PC-3 (cell line): ENCODE measurements at regions not wholly inside any gene's neighbourhood (a gene's known extent, or its start where the extent isn't known, plus 50 kb on each side); places are given as distances from the start of the nearest gene placed in this dataset.

Source experiments
- ATAC-seq: fragments of 200-7000 bp; cut with Tn5 transposase; 2 replicates; pipeline ENCODE4 v1.9.1; 2020; ENCODE audit warnings: mild to moderate bottlenecking, moderate library complexity
- BruUV-seq: library from RNA; stranded (reverse); fragments of 400-500 nt; replicated peaks from 2 replicates; lab custom pipeline; 2021; lab: Mats Ljungman, UMichigan
- CTCF ChIA-PET: fragments of 300-600 bp; sonication (Branson Sonifier 250); formaldehyde crosslinking; loops from one replicate; lab custom pipeline; 2022; ENCODE audit warnings: antibody characterized with exemption; lab: Charles Lee
- POLR2A ChIA-PET: fragments of 300-600 bp; sonication (Branson Sonifier 250); formaldehyde crosslinking; loops from one replicate; lab custom pipeline; 2022; ENCODE audit warnings: antibody characterized with exemption; ENCODE audit not compliant: unreplicated experiment; lab: Charles Lee
- DNase-seq: peaks from one replicate; pipeline ENCODE4 v3.0.0-alpha.2; 2015
- H2AFZ ChIP-seq: fragments of 300-600 bp; sonication (generic); 2 replicates; pipeline ENCODE4 v1.6.0; 2016; ENCODE audit warnings: antibody characterized with exemption, low read length
- H3F3A ChIP-seq: fragments of 300-600 bp; sonication (generic); one replicate; pipeline ENCODE4 v1.6.0; 2017; ENCODE audit warnings: antibody characterized with exemption, low read length, control low read depth, mild to moderate bottlenecking; ENCODE audit not compliant: unreplicated experiment
- H3K27ac ChIP-seq: fragments of 300-600 bp; sonication (generic); 2 replicates; pipeline ENCODE4 v1.5.1; 2016; ENCODE audit warnings: mild to moderate bottlenecking, low read length
- H3K27me3 ChIP-seq: fragments of 300-600 bp; sonication (generic); 2 replicates; pipeline ENCODE4 v1.6.1; 2016; ENCODE audit warnings: low read length, mixed read lengths
- H3K36me3 ChIP-seq: fragments of 300-600 bp; sonication (generic); 2 replicates; pipeline ENCODE4 v1.6.1; 2016; ENCODE audit warnings: low read depth, mixed run types, low read length, mixed read lengths
- H3K4me1 ChIP-seq: fragments of 300-600 bp; sonication (generic); 2 replicates; pipeline ENCODE4 v1.5.1; 2016; ENCODE audit warnings: low read length; ENCODE audit not compliant: insufficient read depth
- H3K4me2 ChIP-seq: fragments of 300-600 bp; sonication (generic); 2 replicates; pipeline ENCODE4 v1.6.0; 2016; ENCODE audit warnings: low read length
- H3K4me3 ChIP-seq: fragments of 300-600 bp; sonication (generic); 2 replicates; pipeline ENCODE4 v1.5.1; 2016; ENCODE audit warnings: mild to moderate bottlenecking, low read length, mixed read lengths
- H3K79me2 ChIP-seq: fragments of 300-600 bp; sonication (generic); 2 replicates; pipeline ENCODE4 v1.6.1; 2017; ENCODE audit warnings: low read length, mixed read lengths
- H3K9ac ChIP-seq: fragments of 300-600 bp; sonication (generic); 2 replicates; pipeline ENCODE4 v1.6.0; 2016; ENCODE audit warnings: mild to moderate bottlenecking, low read length
- H3K9me2 ChIP-seq: fragments of 300-600 bp; sonication (generic); replicated peaks from 2 replicates; pipeline ENCODE4 v1.6.1; 2016; ENCODE audit warnings: mixed run types, low read length, mixed read lengths
- H3K9me3 ChIP-seq: fragments of 300-600 bp; sonication (generic); 2 replicates; pipeline ENCODE4 v1.6.1; 2016; ENCODE audit warnings: low read length, mixed read lengths
- H4K20me1 ChIP-seq: fragments of 300-600 bp; sonication (generic); 2 replicates; pipeline ENCODE4 v1.6.1; 2016; ENCODE audit warnings: low read length, mixed read lengths
- EZH2 ChIP-seq: fragments of 300-600 bp; sonication (generic); IDR thresholded peaks from one replicate; pipeline ENCODE4 v1.6.1; 2017; ENCODE audit warnings: antibody characterized with exemption, mild to moderate bottlenecking, low read length; ENCODE audit not compliant: unreplicated experiment
- EZH2phosphoT487 ChIP-seq: fragments of 300-600 bp; sonication (generic); IDR thresholded peaks from 2 replicates; pipeline ENCODE4 v1.6.1; 2018; ENCODE audit warnings: mild to moderate bottlenecking, antibody characterized with exemption, low read length, borderline replicate concordance
- intact Hi-C: fragments of 100-400 bp; cut with micrococcal nuclease; formaldehyde crosslinking; loops from 2 replicates; pipeline ENCODE4 v1.9.0; 2023
- TF ChIP-seq, protein P1 (sequence below): fragments of 300-600 bp; sonication (generic); conservative IDR thresholded peaks from 2 replicates; pipeline ENCODE4 v1.5.1; 2017; ENCODE audit warnings: antibody characterized with exemption, low read depth, mild to moderate bottlenecking, low read length

DNA sequence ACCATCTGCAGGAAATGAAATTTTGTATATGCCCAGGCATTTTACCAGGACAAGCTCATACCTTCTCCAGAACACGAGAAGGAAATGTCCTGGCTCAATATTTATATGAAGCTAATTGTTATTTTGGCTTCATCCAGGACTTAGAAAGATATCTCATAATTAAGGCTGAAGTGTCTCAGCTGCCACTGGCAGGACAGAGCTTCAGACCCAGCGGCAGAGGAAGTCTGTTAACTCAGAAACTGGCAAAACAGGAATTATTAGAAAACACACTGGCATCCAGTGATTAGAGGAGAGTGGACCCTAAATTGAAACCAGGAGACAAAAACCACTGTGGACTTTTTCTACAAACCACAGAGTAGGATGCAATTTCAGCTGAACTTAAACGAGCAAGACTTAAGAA lies 329.7 kb downstream of the CYRIA start:
- Histone ChIP-seq H3K79me2 (no peaks in the 10 kb centered on the region), H3K27me3 (no peaks in the 10 kb centered on the region), H3K4me2 (no peak overlapping the region), H3K4me3 (no peak overlapping the region), H3F3A (no peaks in the 10 kb centered on the region), H3K9ac (no peak overlapping the region), H3K4me1 (no peaks in the 10 kb centered on the region), H2AFZ (no peak overlapping the region), H3K36me3 (no peaks in the 10 kb centered on the region), H3K9me3 (peaks cover 3% of the 10 kb centered on the region; the same call in 1 of the 2 replicates), H3K27ac (no peak overlapping the region), H3K9me2 (0 out of 2 replicates have a peak, but pooled peaks cover 3% of the 10 kb centered on the region), H4K20me1 (no peaks in the 10 kb centered on the region)
- DNase-seq (no peak), ATAC-seq (no peak)
- TF ChIP-seq, protein P1, sequence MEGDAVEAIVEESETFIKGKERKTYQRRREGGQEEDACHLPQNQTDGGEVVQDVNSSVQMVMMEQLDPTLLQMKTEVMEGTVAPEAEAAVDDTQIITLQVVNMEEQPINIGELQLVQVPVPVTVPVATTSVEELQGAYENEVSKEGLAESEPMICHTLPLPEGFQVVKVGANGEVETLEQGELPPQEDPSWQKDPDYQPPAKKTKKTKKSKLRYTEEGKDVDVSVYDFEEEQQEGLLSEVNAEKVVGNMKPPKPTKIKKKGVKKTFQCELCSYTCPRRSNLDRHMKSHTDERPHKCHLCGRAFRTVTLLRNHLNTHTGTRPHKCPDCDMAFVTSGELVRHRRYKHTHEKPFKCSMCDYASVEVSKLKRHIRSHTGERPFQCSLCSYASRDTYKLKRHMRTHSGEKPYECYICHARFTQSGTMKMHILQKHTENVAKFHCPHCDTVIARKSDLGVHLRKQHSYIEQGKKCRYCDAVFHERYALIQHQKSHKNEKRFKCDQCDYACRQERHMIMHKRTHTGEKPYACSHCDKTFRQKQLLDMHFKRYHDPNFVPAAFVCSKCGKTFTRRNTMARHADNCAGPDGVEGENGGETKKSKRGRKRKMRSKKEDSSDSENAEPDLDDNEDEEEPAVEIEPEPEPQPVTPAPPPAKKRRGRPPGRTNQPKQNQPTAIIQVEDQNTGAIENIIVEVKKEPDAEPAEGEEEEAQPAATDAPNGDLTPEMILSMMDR = no peak
- TF ChIP-seq EZH2phosphoT487 (no peak), EZH2 (no peak)
- BruUV-seq = no TSS peak
- ChIA-PET POLR2A (no interaction called here), CTCF (no interaction called here)
- intact Hi-C loops = no loop called here

DNA sequence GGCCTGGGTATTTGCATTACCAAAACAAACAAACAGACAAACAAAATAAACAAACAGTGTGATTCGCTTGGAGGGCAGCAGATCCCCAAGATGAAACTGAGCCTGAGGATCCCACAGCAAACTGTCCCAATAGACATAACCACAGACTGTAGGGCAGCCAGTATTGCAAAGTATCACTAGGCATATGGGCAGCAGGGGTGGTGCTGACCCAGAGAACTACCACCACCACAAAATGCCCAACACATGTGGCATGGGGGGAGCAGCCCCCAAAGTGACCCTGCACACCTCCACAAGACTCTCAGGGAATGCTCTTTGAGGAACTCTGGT lies 330.1 kb downstream of the CYRIA start:
- Histone ChIP-seq H3K4me3 (no peak overlapping the region), H3K27ac (no peak overlapping the region), H4K20me1 (no peaks in the 10 kb centered on the region), H3K9me3 (no peaks in the 10 kb centered on the region), H3K27me3 (no peaks in the 10 kb centered on the region), H3K4me1 (no peaks in the 10 kb centered on the region), H3K9ac (no peak overlapping the region), H3F3A (no peaks in the 10 kb centered on the region), H3K9me2 (0 out of 2 replicates have a peak, but pooled peaks cover under 1% of the 10 kb centered on the region), H2AFZ (no peak overlapping the region), H3K4me2 (no peak overlapping the region), H3K36me3 (no peaks in the 10 kb centered on the region), H3K79me2 (no peaks in the 10 kb centered on the region)
- DNase-seq (no peak), ATAC-seq (no peak)
- intact Hi-C loops = no loop called here
- ChIA-PET POLR2A (no interaction called here), CTCF (no interaction called here)
- no TSS peak for BruUV-seq
- TF ChIP-seq, protein P1 = no peak
- TF ChIP-seq EZH2 (no peak), EZH2phosphoT487 (no peak)

DNA sequence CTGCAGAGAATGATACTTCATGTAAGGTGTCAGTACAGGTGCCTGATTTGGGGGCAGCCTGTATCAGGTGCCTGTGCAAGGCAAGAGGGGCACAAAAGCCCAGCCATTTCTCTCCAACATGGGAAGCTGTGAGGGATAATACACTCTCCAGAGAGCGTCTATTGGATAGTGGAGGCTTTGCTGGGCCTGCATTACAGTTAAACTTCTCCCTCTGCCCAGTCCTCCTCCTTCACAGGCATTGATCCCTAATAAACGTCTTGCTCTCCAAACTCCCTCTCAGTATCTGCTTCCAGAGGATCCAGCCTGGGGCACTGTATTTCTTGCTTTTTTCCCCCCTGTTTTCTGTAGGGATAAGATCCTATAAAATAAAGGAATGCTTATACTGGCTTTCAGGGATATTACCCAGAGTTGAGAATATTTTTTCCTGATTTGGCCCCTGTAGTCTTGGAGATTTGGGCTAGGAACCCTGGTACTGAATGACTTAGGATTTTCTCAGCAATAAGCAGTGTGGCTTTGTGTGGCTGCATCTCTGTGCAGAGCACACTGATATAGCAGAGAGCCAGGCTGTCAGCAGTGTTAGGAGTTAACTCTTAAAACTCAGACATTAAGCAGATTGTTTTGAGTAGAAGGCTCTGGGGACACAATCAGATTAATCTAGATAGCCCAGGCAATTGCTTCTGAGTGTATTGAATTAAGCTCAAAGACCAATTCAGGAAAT lies 330.6 kb downstream of the CYRIA start:
- Histone ChIP-seq H3K9ac (no peak overlapping the region), H4K20me1 (no peaks in the 10 kb centered on the region), H3K9me3 (no peaks in the 10 kb centered on the region), H3K4me2 (no peak overlapping the region), H3F3A (no peaks in the 10 kb centered on the region), H3K27ac (no peak overlapping the region), H3K79me2 (no peaks in the 10 kb centered on the region), H3K4me3 (no peak overlapping the region), H2AFZ (no peak overlapping the region), H3K36me3 (no peaks in the 10 kb centered on the region), H3K27me3 (no peaks in the 10 kb centered on the region), H3K9me2 (no peaks in the 10 kb centered on the region), H3K4me1 (no peaks in the 10 kb centered on the region)
- intact Hi-C loops = no loop called here
- ChIA-PET CTCF (no interaction called here), POLR2A (no interaction called here)
- no peak for ATAC-seq
- no TSS peak for BruUV-seq
- TF ChIP-seq EZH2phosphoT487 = no peak
- TF ChIP-seq, protein P1 = no peak
- no peak for TF ChIP-seq EZH2
- DNase-seq = no peak
